ENCODE measurements at regions not wholly inside any gene's neighbourhood (a gene's known extent, or its start where the extent isn't known, plus 50 kb on each side); places are given as distances from the start of the nearest gene placed in this dataset.
A peak's percentile ranks its signal among the peaks of the same experiment; 100 is the strongest.

GRCh38 chr3:165283328-165283727 is 87.1 kb upstream of the SLITRK3 start:
- DNase-seq, result no peak

DNA sequence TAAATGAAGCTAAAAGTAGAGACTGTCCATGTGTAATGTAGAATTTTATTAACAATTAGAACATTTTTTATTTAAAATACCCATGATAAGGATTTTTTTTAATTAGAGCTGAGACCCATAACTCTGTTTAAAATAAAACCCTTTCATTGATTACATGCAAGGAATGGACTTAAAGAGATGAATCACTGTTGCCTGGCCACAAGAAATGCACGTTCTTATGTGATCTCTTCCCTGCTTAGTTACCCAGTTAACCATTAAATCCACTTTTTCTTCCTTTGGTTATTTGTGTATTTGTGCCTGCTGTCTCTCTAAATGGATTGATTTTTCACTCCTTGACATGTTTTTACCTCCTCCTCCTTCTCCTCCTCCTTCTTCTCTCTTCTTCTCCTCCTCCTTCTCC is 83.3 kb upstream of the SLITRK3 start:
- no peak for DNase-seq

GRCh38 chr3:165273411-165273810 is 77.2 kb upstream of the SLITRK3 start:
- no peak for DNase-seq

DNA sequence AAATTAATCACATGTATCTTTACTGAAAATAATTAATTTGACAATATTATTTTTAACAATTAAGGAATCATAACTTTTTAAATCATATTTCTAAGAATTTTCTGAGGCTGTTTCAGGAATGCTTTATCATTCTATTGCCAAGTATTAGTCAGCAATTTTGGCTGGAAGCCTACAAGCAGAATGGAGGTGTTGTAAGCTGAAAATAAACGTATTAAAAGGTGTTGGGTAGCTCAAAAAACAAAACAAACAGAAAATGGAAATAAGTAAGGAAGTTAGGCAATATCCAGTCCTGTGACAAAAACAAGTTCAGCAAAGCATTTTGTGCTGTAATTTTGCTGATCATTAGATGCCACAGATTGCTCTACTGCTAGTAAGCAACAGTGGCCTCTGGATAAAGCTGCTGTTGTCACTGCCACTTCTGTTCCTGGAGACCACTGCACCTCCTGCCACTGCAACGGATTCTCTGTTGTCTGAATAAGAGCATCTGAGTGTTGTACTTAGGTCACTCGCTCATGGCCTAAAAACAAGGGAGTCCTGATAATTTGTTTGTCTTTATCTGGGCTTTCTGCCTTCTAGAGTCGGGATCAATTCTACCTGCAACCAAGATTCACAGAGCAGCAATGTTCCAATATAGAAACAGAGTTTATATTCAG is 63.5 kb upstream of the SLITRK3 start:
- DNase-seq, result peak; percentile 12

DNA sequence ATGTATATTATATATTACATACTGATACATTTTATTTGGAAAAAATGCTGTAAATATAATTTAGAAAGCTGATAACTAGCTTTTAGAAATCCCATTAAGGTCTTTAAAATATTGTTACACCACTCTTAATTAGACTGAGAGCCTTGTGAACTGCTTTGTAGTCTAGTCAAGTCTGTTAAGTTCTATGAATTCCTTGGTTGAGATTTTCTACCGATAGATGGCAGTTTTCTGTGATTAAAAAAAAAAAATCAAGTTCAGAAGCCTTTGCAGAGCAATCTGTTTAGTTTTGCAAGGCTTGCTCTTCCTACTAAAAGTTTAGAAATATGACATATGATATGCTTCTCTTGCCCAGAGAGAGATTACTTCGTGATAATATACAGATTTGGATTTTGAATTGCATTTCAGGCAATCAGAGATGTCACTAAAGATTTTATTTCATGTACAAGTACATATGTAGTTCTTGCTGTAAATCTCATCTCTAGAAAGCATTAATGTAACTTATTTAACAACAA is 60.4 kb upstream of the SLITRK3 start:
- DNase-seq, result no peak

GRCh38 chr3:165254812-165255211 is 58.6 kb upstream of the SLITRK3 start:
- peak; percentile 24 for DNase-seq

Data from fibroblast of skin of back (primary cell).